PC-9 (cell line): ENCODE measurements at regions not wholly inside any gene's neighbourhood (a gene's known extent, or its start where the extent isn't known, plus 50 kb on each side); places are given as distances from the start of the nearest gene placed in this dataset.
A peak's percentile ranks its signal among the peaks of the same experiment; 100 is the strongest.

Experiments
- BruUV-seq: library from RNA; stranded (reverse); fragments of 400-500 nt; replicated peaks from 2 replicates; lab custom pipeline; 2021; lab: Mats Ljungman, UMichigan
- CTCF ChIA-PET: fragments of 300-600 bp; sonication (Branson Sonifier 250); formaldehyde crosslinking; loops from one replicate; lab custom pipeline; 2022; ENCODE audit warnings: antibody characterized with exemption; lab: Charles Lee
- POLR2A ChIA-PET: fragments of 300-600 bp; sonication (Branson Sonifier 250); formaldehyde crosslinking; loops from one replicate; lab custom pipeline; 2022; ENCODE audit warnings: antibody characterized with exemption; ENCODE audit not compliant: unreplicated experiment; lab: Charles Lee
- DNase-seq, 2 experiments: peaks; one replicate each; pipeline versions ENCODE4 v3.0.0 to v3.0.0-alpha.2; 2015 to 2022; ENCODE audit warnings: mixed read lengths in 1 of 2
- H2AFZ ChIP-seq: fragments of 200-600 bp; sonication (generic); 2 replicates; pipeline ENCODE4 v1.8.1; 2017; ENCODE audit warnings: antibody characterized with exemption
- H3F3A ChIP-seq: fragments of 200-600 bp; sonication (generic); 2 replicates; pipeline ENCODE4 v1.8.1; 2017; ENCODE audit warnings: antibody characterized with exemption, mild to moderate bottlenecking, low read depth; ENCODE audit not compliant: insufficient read depth
- H3K27ac ChIP-seq: fragments of 200-600 bp; sonication (generic); 2 replicates; pipeline ENCODE4 v1.6.1; 2016; ENCODE audit warnings: mixed run types
- H3K27me3 ChIP-seq: fragments of 200-600 bp; sonication (generic); 2 replicates; pipeline ENCODE4 v1.6.1; 2016; ENCODE audit warnings: low read depth, mixed run types; ENCODE audit not compliant: insufficient read depth
- H3K36me3 ChIP-seq: fragments of 200-600 bp; sonication (generic); 2 replicates; pipeline ENCODE4 v1.6.1; 2016; ENCODE audit warnings: low read depth, mixed run types
- H3K4me1 ChIP-seq: fragments of 200-600 bp; sonication (generic); replicated peaks from 2 replicates; pipeline ENCODE4 v1.6.1; 2016; ENCODE audit warnings: mixed run types; ENCODE audit not compliant: insufficient read depth
- H3K4me2 ChIP-seq: fragments of 200-600 bp; sonication (generic); 2 replicates; pipeline ENCODE4 v1.6.1; 2017; ENCODE audit warnings: mixed run types
- H3K4me3 ChIP-seq: fragments of 200-600 bp; sonication (generic); 2 replicates; pipeline ENCODE4 v1.6.1; 2016; ENCODE audit warnings: mixed run types
- H3K79me2 ChIP-seq: fragments of 200-600 bp; sonication (generic); 2 replicates; pipeline ENCODE4 v1.6.1; 2017; ENCODE audit warnings: low read depth, mixed run types
- H3K9me2 ChIP-seq: fragments of 200-600 bp; sonication (generic); 2 replicates; pipeline ENCODE4 v1.8.1; 2017; ENCODE audit warnings: mild to moderate bottlenecking; ENCODE audit not compliant: insufficient read depth
- H3K9me3 ChIP-seq: fragments of 200-600 bp; sonication (generic); 2 replicates; pipeline ENCODE4 v1.8.1; 2016; ENCODE audit warnings: low read depth; ENCODE audit not compliant: insufficient read depth
- H4K20me1 ChIP-seq: fragments of 200-600 bp; sonication (generic); 2 replicates; pipeline ENCODE4 v1.8.1; 2017; ENCODE audit not compliant: insufficient read depth
- EZH2 ChIP-seq: fragments of 200-600 bp; sonication (generic); IDR thresholded peaks from 2 replicates; pipeline ENCODE4 v1.8.0; 2017; ENCODE audit warnings: antibody characterized with exemption, low read depth
- intact Hi-C: fragments of 100-400 bp; cut with micrococcal nuclease; formaldehyde crosslinking; loops from one replicate; pipeline ENCODE4 v1.10.0; 2022; ENCODE audit not compliant: unreplicated experiment
- TF ChIP-seq, protein P1 (sequence below): fragments of 200-600 bp; sonication (generic); conservative IDR thresholded peaks from 2 replicates; pipeline ENCODE4 v1.6.1; 2017; ENCODE audit warnings: mixed run types, antibody characterized with exemption, mild to moderate bottlenecking, moderate library complexity

GRCh38 chr10:112871021-112871420 lies 79.0 kb upstream of the TCF7L2 start:
- no peaks in the 10 kb centered on the region for H3K79me2 ChIP-seq
- DNase-seq: no peak
- H3K27ac ChIP-seq: no peak overlapping the region
- POLR2A ChIA-PET: no interaction called here
- no peaks in the 10 kb centered on the region for H3K36me3 ChIP-seq
- CTCF ChIA-PET: no interaction called here
- H2AFZ ChIP-seq: no peak overlapping the region
- H4K20me1 ChIP-seq: no peaks in the 10 kb centered on the region
- H3F3A ChIP-seq: no peaks in the 10 kb centered on the region; the same call in 1 of the 2 replicates
- no peak overlapping the region for H3K4me3 ChIP-seq
- no TSS peak for BruUV-seq
- TF ChIP-seq EZH2: no peak
- TF ChIP-seq, protein P1, sequence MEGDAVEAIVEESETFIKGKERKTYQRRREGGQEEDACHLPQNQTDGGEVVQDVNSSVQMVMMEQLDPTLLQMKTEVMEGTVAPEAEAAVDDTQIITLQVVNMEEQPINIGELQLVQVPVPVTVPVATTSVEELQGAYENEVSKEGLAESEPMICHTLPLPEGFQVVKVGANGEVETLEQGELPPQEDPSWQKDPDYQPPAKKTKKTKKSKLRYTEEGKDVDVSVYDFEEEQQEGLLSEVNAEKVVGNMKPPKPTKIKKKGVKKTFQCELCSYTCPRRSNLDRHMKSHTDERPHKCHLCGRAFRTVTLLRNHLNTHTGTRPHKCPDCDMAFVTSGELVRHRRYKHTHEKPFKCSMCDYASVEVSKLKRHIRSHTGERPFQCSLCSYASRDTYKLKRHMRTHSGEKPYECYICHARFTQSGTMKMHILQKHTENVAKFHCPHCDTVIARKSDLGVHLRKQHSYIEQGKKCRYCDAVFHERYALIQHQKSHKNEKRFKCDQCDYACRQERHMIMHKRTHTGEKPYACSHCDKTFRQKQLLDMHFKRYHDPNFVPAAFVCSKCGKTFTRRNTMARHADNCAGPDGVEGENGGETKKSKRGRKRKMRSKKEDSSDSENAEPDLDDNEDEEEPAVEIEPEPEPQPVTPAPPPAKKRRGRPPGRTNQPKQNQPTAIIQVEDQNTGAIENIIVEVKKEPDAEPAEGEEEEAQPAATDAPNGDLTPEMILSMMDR: no peak
- H3K27me3 ChIP-seq: no peaks in the 10 kb centered on the region
- peaks cover 8% of the 10 kb centered on the region for H3K4me1 ChIP-seq
- no peak overlapping the region for H3K4me2 ChIP-seq
- intact Hi-C loops: no loop called here
- no peaks in the 10 kb centered on the region for H3K9me3 ChIP-seq
- no peaks in the 10 kb centered on the region for H3K9me2 ChIP-seq

GRCh38 chr10:112872728-112873127 lies 77.3 kb upstream of the TCF7L2 start:
- Histone ChIP-seq H3K9me2 (no peaks in the 10 kb centered on the region), H3K4me1 (peaks cover 11% of the 10 kb centered on the region), H3K27me3 (no peaks in the 10 kb centered on the region), H3K4me3 (no peak overlapping the region), H3K9me3 (no peaks in the 10 kb centered on the region), H3K36me3 (no peaks in the 10 kb centered on the region), H4K20me1 (no peaks in the 10 kb centered on the region), H3K27ac (no peak overlapping the region), H3K4me2 (no peak overlapping the region), H3F3A (no peaks in the 10 kb centered on the region; the same call in 1 of the 2 replicates), H2AFZ (no peak overlapping the region), H3K79me2 (no peaks in the 10 kb centered on the region)
- no TSS peak for BruUV-seq
- intact Hi-C loops: no loop called here
- CTCF ChIA-PET: no interaction called here
- TF ChIP-seq, protein P1: 0 out of 2 replicates have a peak, but pooled peaks have one; percentile 28
- no peak for TF ChIP-seq EZH2
- POLR2A ChIA-PET: no interaction called here
- no peak for DNase-seq

DNA sequence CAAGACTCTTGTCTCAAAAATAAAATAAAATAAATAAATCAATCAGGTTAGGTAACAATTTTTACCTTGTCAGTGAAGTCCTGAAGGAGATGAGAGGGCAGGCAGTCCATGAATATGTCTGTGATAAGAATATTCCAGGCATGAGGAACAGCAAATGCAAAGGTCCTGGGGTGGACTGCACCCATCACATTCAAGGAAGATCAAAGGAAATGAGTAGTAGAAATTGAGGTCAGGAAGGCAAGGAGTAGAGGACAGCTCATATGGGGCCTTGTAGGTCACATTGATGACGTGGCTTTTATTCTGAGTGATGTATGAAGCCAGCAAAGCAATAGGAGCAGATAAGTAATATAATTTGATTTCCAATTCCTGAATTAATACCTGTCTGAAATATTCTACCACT lies 76.5 kb upstream of the TCF7L2 start:
- intact Hi-C loops: no loop called here
- Histone ChIP-seq H4K20me1 (no peaks in the 10 kb centered on the region), H3K27ac (no peak overlapping the region), H2AFZ (no peak overlapping the region), H3K27me3 (no peaks in the 10 kb centered on the region), H3K4me2 (no peak overlapping the region), H3K4me3 (no peak overlapping the region), H3K9me3 (no peaks in the 10 kb centered on the region), H3K36me3 (no peaks in the 10 kb centered on the region), H3K9me2 (no peaks in the 10 kb centered on the region), H3K4me1 (peaks cover 11% of the 10 kb centered on the region), H3F3A (no peaks in the 10 kb centered on the region; the same call in 1 of the 2 replicates), H3K79me2 (no peaks in the 10 kb centered on the region)
- POLR2A ChIA-PET: no interaction called here
- CTCF ChIA-PET: no interaction called here
- no peak for DNase-seq
- BruUV-seq: no TSS peak
- no peak for TF ChIP-seq EZH2
- TF ChIP-seq, protein P1: no peak
